ENCODE measurements at regions not wholly inside any gene's neighbourhood (a gene's known extent, or its start where the extent isn't known, plus 50 kb on each side); places are given as distances from the start of the nearest gene placed in this dataset.
A peak's percentile ranks its signal among the peaks of the same experiment; 100 is the strongest.

DNA sequence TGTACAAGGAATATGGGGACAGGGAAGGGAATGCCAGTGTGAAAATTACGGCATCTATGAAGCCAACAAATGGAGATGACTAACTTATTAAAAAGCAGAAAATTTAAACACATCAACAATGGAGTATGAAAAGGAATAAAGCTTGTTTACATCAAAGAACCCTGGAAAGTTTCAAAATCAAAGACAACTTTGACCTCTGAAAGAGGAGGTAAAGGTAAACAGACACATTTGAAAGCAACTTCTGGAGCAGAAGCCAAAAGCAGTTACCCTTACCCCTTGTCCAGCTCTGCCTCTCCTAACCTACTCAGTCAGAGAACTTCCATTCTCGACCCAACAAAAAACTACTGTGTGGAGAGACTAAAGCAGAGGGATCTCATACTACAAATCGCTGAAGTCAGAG, 184.3 kb downstream of the DUSP6 start:
- no peak for DNase-seq (ENCODE audit: low spot score in 2 of 2)
- H3K4me3 ChIP-seq (ENCODE audit: low read depth, poor library complexity, severe bottlenecking), result no peak overlapping the region
- intact Hi-C loops (cut with DNase I; ENCODE audit: low total_unique reads), result no loop called here
- TF ChIP-seq POLR2A (IDR thresholded peaks at IDR 0.05) (no peak), CTCF (IDR thresholded peaks at IDR 0.05) (no peak)
- 89 to 91% methylated on average over 3 of the region's 3 CpGs for WGBS, 2 donors

DNA sequence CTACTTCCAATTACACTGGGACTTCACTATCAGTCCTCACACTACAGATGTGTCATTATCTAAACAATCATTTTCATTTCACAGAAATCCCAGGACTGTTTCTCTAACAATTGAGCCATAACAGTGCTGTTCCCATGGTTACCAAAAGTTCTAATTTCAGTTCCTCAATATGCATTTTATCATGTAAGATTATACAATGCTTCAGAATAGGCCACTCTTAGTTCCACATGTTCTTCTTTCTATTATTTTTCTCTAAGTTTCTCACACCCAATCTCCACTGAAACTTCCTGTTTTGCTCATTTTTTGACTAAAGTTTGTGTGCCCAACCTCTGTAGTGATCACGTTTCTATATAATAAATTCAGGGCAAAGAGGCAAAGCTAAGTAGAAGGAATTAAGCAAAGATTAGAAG, 185.8 kb downstream of the DUSP6 start:
- 62 to 65% methylated on average over 1 of the region's 1 CpG for WGBS, 2 donors
- TF ChIP-seq POLR2A (IDR thresholded peaks at IDR 0.05), result no peak
- no peak for TF ChIP-seq CTCF (IDR thresholded peaks at IDR 0.05)
- no peak overlapping the region for H3K4me3 ChIP-seq (ENCODE audit: low read depth, poor library complexity, severe bottlenecking)
- intact Hi-C loops (cut with DNase I; ENCODE audit: low total_unique reads), result no loop called here
- no peak for DNase-seq (ENCODE audit: low spot score in 2 of 2)

DNA sequence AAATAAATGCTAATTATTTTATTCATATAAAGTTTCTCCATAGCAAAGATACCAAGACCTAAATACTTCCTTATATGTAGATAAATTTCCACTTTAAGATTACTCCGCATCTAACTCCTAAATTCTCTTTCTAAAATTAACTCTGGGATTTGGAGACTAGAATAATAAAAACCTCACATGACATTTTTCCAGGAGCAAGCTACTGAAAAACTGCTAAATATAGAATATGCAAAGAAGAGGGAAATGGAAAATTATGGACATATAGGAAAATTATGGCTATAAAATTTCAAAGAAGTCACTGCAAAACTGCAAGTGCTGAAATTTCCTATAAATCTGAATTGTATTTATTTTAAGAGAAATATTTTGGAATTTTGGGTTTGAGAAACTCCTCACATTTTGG, 186.2 kb downstream of the DUSP6 start:
- WGBS, 2 donors, result 71 to 91% methylated on average over 1 of the region's 1 CpG
- intact Hi-C loops (cut with DNase I; ENCODE audit: low total_unique reads), result no loop called here
- TF ChIP-seq CTCF (IDR thresholded peaks at IDR 0.05) (no peak), POLR2A (IDR thresholded peaks at IDR 0.05) (no peak)
- DNase-seq (ENCODE audit: low spot score in 2 of 2), result no peak
- H3K4me3 ChIP-seq (ENCODE audit: low read depth, poor library complexity, severe bottlenecking), result no peak overlapping the region

- DNase-seq (ENCODE audit: low spot score in 2 of 2), result no peak
- intact Hi-C loops (cut with DNase I; ENCODE audit: low total_unique reads), result no loop called here
- no peak overlapping the region for H3K4me3 ChIP-seq (ENCODE audit: low read depth, poor library complexity, severe bottlenecking)
- TF ChIP-seq POLR2A (IDR thresholded peaks at IDR 0.05) (no peak), CTCF (IDR thresholded peaks at IDR 0.05) (no peak)
Measured at GRCh38 chr12:89165703-89166102, 186.6 kb downstream of the DUSP6 start.

- H3K4me3 ChIP-seq (ENCODE audit: low read depth, poor library complexity, severe bottlenecking), result no peak overlapping the region
- intact Hi-C loops (cut with DNase I; ENCODE audit: low total_unique reads), result no loop called here
- 68 to 71% methylated on average over 1 of the region's 1 CpG for WGBS, 2 donors
- no peak for DNase-seq (ENCODE audit: low spot score in 2 of 2)
- TF ChIP-seq POLR2A (IDR thresholded peaks at IDR 0.05) (no peak), CTCF (IDR thresholded peaks at IDR 0.05) (no peak)
Measured at GRCh38 chr12:89163918-89164317, 188.4 kb downstream of the DUSP6 start.

GRCh38 chr12:89162589-89163261, 189.6 kb downstream of the DUSP6 start:
- H3K4me3 ChIP-seq (ENCODE audit: low read depth, poor library complexity, severe bottlenecking), result no peak overlapping the region
- intact Hi-C loops (cut with DNase I; ENCODE audit: low total_unique reads), result no loop called here
- DNase-seq (ENCODE audit: low spot score in 2 of 2), result peak; percentile 89 to 93
- 21 to 30% methylated on average over 3 of the region's 3 CpGs for WGBS, 2 donors
- TF ChIP-seq CTCF (IDR thresholded peaks at IDR 0.05), result no peak
- no peak for TF ChIP-seq POLR2A (IDR thresholded peaks at IDR 0.05)

All from lower leg skin (tissue), 4 donors.